ENCODE measurements at regions not wholly inside any gene's neighbourhood (a gene's known extent, or its start where the extent isn't known, plus 50 kb on each side); places are given as distances from the start of the nearest gene placed in this dataset.

GRCh38 chr20:52244702-52245101, 53.1 kb upstream of the ZFP64 start:
- no peak for TF ChIP-seq FOXP2 (optimal IDR thresholded peaks at IDR 0.05; ENCODE audit: control extremely low read depth, extremely low read length, insufficient read depth)
- no peak for TF ChIP-seq POLR2AphosphoS5 (IDR thresholded peaks at IDR 0.05; ENCODE audit: borderline replicate concordance, low read depth, low read length)
- TF ChIP-seq EZH2 (IDR thresholded peaks at IDR 0.05): no peak

Measured in SK-N-MC (cell line).